OCI-LY7 (cell line): ENCODE measurements at regions not wholly inside any gene's neighbourhood (a gene's known extent, or its start where the extent isn't known, plus 50 kb on each side); places are given as distances from the start of the nearest gene placed in this dataset.

Experiments used
- BruUV-seq: library from RNA; stranded (reverse); fragments of 400-500 nt; replicated peaks from 2 replicates; lab custom pipeline; 2021; lab: Mats Ljungman, UMichigan
- CTCF ChIA-PET: fragments of 300-600 bp; sonication (Branson Sonifier 250); formaldehyde crosslinking; loops from one replicate; lab custom pipeline; 2022; ENCODE audit warnings: antibody characterized with exemption; ENCODE audit not compliant: unreplicated experiment; lab: Charles Lee
- POLR2A ChIA-PET: fragments of 300-600 bp; sonication (Branson Sonifier 250); formaldehyde crosslinking; loops from one replicate; lab custom pipeline; 2022; ENCODE audit warnings: antibody characterized with exemption; lab: Charles Lee
- DNase-seq: peaks from one replicate; pipeline ENCODE4 v3.0.0-alpha.2; 2015; ENCODE audit warnings: low spot score
- H2AFZ ChIP-seq: fragments of 200-600 bp; sonication (generic), shearing (Covaris generic); 2 replicates; pipeline ENCODE4 v1.6.1; 2014; ENCODE audit warnings: mild to moderate bottlenecking, antibody characterized with exemption, low read length, moderate library complexity
- H3K27ac ChIP-seq: fragments of 200-600 bp; sonication (generic); 2 replicates; pipeline ENCODE4 v1.5.1; 2014; ENCODE audit warnings: mixed run types, low read depth, mild to moderate bottlenecking, moderate library complexity, low read length, inconsistent platforms; ENCODE audit not compliant: poor library complexity, severe bottlenecking
- H3K36me3 ChIP-seq: fragments of 200-600 bp; sonication (generic); 2 replicates; pipeline ENCODE4 v1.6.1; 2014; ENCODE audit warnings: mild to moderate bottlenecking, antibody characterized with exemption, low read length, moderate library complexity, mixed read lengths; ENCODE audit not compliant: insufficient read depth
- H3K4me1 ChIP-seq: fragments of 200-600 bp; sonication (generic); 2 replicates; pipeline ENCODE4 v1.5.1; 2014; ENCODE audit warnings: mild to moderate bottlenecking, low read length; ENCODE audit not compliant: insufficient read depth, poor library complexity, severe bottlenecking
- H3K4me2 ChIP-seq: fragments of 200-600 bp; sonication (generic); 2 replicates; pipeline ENCODE4 v1.6.1; 2014; ENCODE audit warnings: mild to moderate bottlenecking, low read length
- H3K4me3 ChIP-seq: fragments of 200-600 bp; sonication (generic); 2 replicates; pipeline ENCODE4 v1.5.1; 2014; ENCODE audit warnings: mild to moderate bottlenecking, low read depth, low read length; ENCODE audit not compliant: poor library complexity, severe bottlenecking
- H3K79me2 ChIP-seq: fragments of 200-600 bp; sonication (generic); 2 replicates; pipeline ENCODE4 v1.6.1; 2016; ENCODE audit warnings: low read depth, mild to moderate bottlenecking, low read length, moderate library complexity, mixed read lengths; ENCODE audit not compliant: insufficient read depth
- H3K9me2 ChIP-seq: fragments of 200-600 bp; sonication (generic); 2 replicates; pipeline ENCODE4 v1.6.1; 2016; ENCODE audit warnings: mild to moderate bottlenecking, low read length, mixed read lengths; ENCODE audit not compliant: insufficient read depth
- H3K9me3 ChIP-seq: fragments of 200-600 bp; sonication (generic); 2 replicates; pipeline ENCODE4 v1.6.1; 2014; ENCODE audit warnings: mild to moderate bottlenecking, mixed run types, low read length, mixed read lengths
- H4K20me1 ChIP-seq: fragments of 200-600 bp; sonication (generic); 2 replicates; pipeline ENCODE4 v1.6.1; 2014; ENCODE audit warnings: mild to moderate bottlenecking, antibody characterized with exemption, low read length, moderate library complexity, mixed read lengths; ENCODE audit not compliant: insufficient read depth
- EZH2phosphoT487 ChIP-seq: fragments of 200-600 bp; sonication (generic); IDR thresholded peaks from 2 replicates; pipeline ENCODE4 v1.6.1; 2018; ENCODE audit warnings: low read depth, borderline replicate concordance, mild to moderate bottlenecking, mixed run types, antibody characterized with exemption, low read length, moderate library complexity, mixed read lengths
- intact Hi-C: fragments of 100-400 bp; cut with micrococcal nuclease; formaldehyde crosslinking; loops from one replicate; pipeline ENCODE4 v1.10.0; 2022; ENCODE audit not compliant: unreplicated experiment
- TF ChIP-seq, protein P1 (sequence below): fragments of 200-600 bp; sonication (generic); conservative IDR thresholded peaks from 2 replicates; pipeline ENCODE4 v1.5.1; 2014; ENCODE audit warnings: mild to moderate bottlenecking, antibody characterized with exemption, low read length, moderate library complexity, mixed read lengths

DNA sequence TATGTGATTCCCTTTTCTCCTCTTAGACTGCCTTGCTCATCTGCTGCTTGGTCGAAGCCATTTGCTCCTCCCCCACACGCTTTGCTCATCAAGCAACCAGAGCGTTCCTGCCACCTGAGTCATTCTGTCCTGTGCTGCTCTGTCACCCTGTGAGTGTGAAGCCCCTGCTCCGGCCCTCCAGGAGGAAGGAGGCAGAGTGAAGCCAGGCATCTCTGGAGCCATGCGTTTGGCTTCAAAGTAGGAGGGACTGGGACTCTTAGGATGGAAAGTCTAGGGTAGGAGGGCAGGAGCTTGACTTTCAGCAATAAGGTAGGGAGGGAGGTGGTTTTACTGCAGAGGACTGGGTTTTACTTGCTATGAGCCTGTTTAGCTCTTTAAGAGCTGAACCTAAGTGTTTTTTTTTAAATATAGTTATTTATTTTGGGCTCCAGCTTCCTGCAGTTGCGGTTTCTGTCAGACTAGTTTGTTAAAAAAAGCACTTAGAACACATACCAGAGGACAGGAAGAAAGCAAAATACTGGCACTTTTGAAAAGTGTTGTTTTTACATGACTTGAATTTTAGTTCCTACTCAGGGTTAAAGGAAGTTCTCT is 63.6 kb downstream of the SPINK2 start:
- Histone ChIP-seq H3K36me3 (no peaks in the 10 kb centered on the region), H3K9me2 (no peaks in the 10 kb centered on the region), H3K4me1 (peaks cover 66% of the 10 kb centered on the region), H4K20me1 (no peaks in the 10 kb centered on the region), H3K79me2 (no peaks in the 10 kb centered on the region), H3K4me2 (peak overlapping the region; percentile 90), H3K27ac (peak overlapping the region; percentile 98), H2AFZ (peak overlapping the region; percentile 90), H3K9me3 (no peaks in the 10 kb centered on the region), H3K4me3 (peak overlapping the region; percentile 63)
- TF ChIP-seq, protein P1, sequence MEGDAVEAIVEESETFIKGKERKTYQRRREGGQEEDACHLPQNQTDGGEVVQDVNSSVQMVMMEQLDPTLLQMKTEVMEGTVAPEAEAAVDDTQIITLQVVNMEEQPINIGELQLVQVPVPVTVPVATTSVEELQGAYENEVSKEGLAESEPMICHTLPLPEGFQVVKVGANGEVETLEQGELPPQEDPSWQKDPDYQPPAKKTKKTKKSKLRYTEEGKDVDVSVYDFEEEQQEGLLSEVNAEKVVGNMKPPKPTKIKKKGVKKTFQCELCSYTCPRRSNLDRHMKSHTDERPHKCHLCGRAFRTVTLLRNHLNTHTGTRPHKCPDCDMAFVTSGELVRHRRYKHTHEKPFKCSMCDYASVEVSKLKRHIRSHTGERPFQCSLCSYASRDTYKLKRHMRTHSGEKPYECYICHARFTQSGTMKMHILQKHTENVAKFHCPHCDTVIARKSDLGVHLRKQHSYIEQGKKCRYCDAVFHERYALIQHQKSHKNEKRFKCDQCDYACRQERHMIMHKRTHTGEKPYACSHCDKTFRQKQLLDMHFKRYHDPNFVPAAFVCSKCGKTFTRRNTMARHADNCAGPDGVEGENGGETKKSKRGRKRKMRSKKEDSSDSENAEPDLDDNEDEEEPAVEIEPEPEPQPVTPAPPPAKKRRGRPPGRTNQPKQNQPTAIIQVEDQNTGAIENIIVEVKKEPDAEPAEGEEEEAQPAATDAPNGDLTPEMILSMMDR: no peak
- TF ChIP-seq EZH2phosphoT487: no peak
- CTCF ChIA-PET: interaction anchor here (1.0 to 1.9 kb wide), 5 partner anchors 9 to 38 kb away, joined by 3 to 7 read pairs (median 3); no protein-coding TSS in a partner anchor
- intact Hi-C loops: loop anchor here (1.0 to 5.0 kb wide), 4 partner anchors 33 to 89 kb away; no protein-coding TSS in a partner anchor
- POLR2A ChIA-PET: interaction anchor here (0.5 to 2.4 kb wide), 18 partner anchors 8 to 406 kb away, joined by 3 to 15 read pairs (median 4); partner anchors contain the start of genes NOA1 and POLR2B
- BruUV-seq: TSS peak; percentile 90
- peak; percentile 90 for DNase-seq

DNA sequence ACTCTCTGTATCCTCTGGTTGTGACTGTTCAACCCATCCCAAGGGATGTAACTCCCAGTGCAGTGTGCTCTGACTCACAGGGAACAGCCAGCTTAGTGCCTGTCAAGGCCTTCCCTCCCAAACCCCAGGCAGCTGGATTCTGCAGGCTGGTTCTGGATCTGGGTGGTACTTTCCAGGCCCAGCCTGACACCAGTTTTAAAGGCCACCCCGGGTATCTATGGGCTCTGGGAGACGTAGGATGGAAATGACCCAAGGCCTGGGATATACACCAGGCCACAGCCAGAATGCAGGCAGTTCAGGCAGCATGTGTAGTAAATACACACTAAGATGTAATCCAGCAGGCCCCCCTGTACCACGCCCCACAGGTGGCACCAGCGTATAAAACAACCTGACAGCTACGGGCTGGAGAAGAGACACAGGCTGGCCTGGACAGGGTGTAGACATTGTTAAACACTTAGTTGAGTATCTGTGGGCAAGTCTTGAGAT is 64.2 kb downstream of the SPINK2 start:
- DNase-seq: peak; percentile 84
- no peak for TF ChIP-seq EZH2phosphoT487
- TF ChIP-seq, protein P1: peak; percentile 60
- TSS peak; percentile 71 for BruUV-seq
- ChIA-PET POLR2A (interaction anchor here (0.5 to 2.4 kb wide), 13 partner anchors 10 to 406 kb away, joined by 3 to 15 read pairs (median 5); partner anchors contain the start of genes NOA1 and POLR2B), CTCF (interaction anchor here (1.0 to 1.9 kb wide), 4 partner anchors 8 to 39 kb away, joined by 3 to 7 read pairs (median 4); no protein-coding TSS in a partner anchor)
- Histone ChIP-seq H3K4me2 (peak overlapping the region; percentile 90), H3K79me2 (no peaks in the 10 kb centered on the region), H3K9me2 (no peaks in the 10 kb centered on the region), H2AFZ (peak overlapping the region; percentile 90), H3K4me1 (peaks cover 61% of the 10 kb centered on the region), H3K4me3 (peak overlapping the region; percentile 63), H4K20me1 (no peaks in the 10 kb centered on the region), H3K36me3 (no peaks in the 10 kb centered on the region), H3K27ac (peak overlapping the region; percentile 98), H3K9me3 (no peaks in the 10 kb centered on the region)
- intact Hi-C loops: loop anchor here (1.0 to 5.0 kb wide), 3 partner anchors 43 to 89 kb away; no protein-coding TSS in a partner anchor

DNA sequence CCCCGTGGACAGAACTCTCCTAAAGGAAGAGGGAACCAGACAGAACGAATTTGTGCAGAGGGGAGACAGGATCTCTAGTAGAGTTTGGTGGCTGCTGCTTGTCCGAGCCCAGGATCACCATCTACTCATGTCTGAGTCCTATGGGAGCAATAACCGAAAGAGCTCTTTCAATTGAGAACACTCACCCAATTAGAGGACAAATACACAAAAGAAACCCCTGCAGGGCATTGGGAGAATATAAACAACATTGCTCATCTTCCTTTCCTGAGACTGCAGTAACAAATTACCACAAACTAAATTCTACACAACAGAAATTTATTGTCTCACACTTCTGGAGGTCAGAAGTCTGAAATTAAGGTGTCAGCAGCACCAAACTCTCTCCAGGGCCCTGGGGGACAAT is 65.6 kb downstream of the SPINK2 start:
- CTCF ChIA-PET: no interaction called here
- intact Hi-C loops: loop anchor here (2.0 to 5.0 kb wide), 2 partner anchors 81 to 87 kb away; no protein-coding TSS in a partner anchor
- H2AFZ ChIP-seq: no peak overlapping the region; the same call in 1 of the 2 replicates
- TF ChIP-seq, protein P1: no peak
- no peak for TF ChIP-seq EZH2phosphoT487
- H3K9me2 ChIP-seq: no peaks in the 10 kb centered on the region
- H3K4me1 ChIP-seq: peaks cover 56% of the 10 kb centered on the region
- POLR2A ChIA-PET: interaction anchor here (0.6 to 1.4 kb wide), 5 partner anchors 11 to 321 kb away, joined by 3 to 4 read pairs (median 3); no protein-coding TSS in a partner anchor
- H4K20me1 ChIP-seq: no peaks in the 10 kb centered on the region
- no peak overlapping the region for H3K4me3 ChIP-seq
- no peaks in the 10 kb centered on the region for H3K9me3 ChIP-seq
- no peak overlapping the region for H3K4me2 ChIP-seq
- H3K27ac ChIP-seq: no peak overlapping the region
- no peak for DNase-seq
- BruUV-seq: no TSS peak
- no peaks in the 10 kb centered on the region for H3K79me2 ChIP-seq
- no peaks in the 10 kb centered on the region for H3K36me3 ChIP-seq
